HEK293 (cell line): ENCODE measurements at regions not wholly inside any gene's neighbourhood (a gene's known extent, or its start where the extent isn't known, plus 50 kb on each side); places are given as distances from the start of the nearest gene placed in this dataset.

Experiments
- CTCF ChIA-PET: fragments of 350-600 bp; formaldehyde crosslinking; extraction: SDS; loops from one replicate; lab custom pipeline; 2021; ENCODE audit warnings: antibody characterized with exemption; lab: Yijun Ruan, JAX
- POLR2A ChIA-PET: fragments of 300-600 bp; formaldehyde crosslinking; extraction: SDS; loops from one replicate; lab custom pipeline; 2020; ENCODE audit warnings: antibody characterized with exemption, inconsistent platforms; lab: Yijun Ruan, JAX
- H3K27ac ChIP-seq: fragments of 200-500 bp; sonication (Bioruptor generic); 2 replicates; pipeline ENCODE4 v1.5.1; 2014; ENCODE audit warnings: low read depth, low read length, control low read depth, inconsistent platforms; ENCODE audit errors: extremely low read depth
- H3K36me3 ChIP-seq, 2 experiments: fragments of 200-500 bp in 1 of 2; sonication (Bioruptor generic) in 1 of 2; 1 replicate in 1 of 2; 2 replicates in 1 of 2; pipeline ENCODE4 v1.5.1; 2014 to 2017; ENCODE audit warnings: inconsistent platforms in 2 of 2, low read length in 2 of 2; ENCODE audit not compliant: control insufficient read depth in 2 of 2, insufficient read depth in 1 of 2
- H3K4me1 ChIP-seq: fragments of 200-500 bp; sonication (Bioruptor generic); 2 replicates; pipeline ENCODE4 v1.5.1; 2014; ENCODE audit warnings: mild to moderate bottlenecking, low read length, inconsistent platforms; ENCODE audit not compliant: control insufficient read depth, insufficient read depth
- H3K4me3 ChIP-seq: 2 replicates; pipeline ENCODE4 v1.5.1; 2011; ENCODE audit warnings: low read depth, mild to moderate bottlenecking, control low read depth, low read length, moderate library complexity
- H3K9me3 ChIP-seq: fragments of 200-500 bp; sonication (Bioruptor generic); 2 replicates; pipeline ENCODE4 v1.5.1; 2014; ENCODE audit warnings: low read depth, low read length, inconsistent platforms; ENCODE audit not compliant: control insufficient read depth, insufficient read depth
- FEZF1 ChIP-seq: fragments of 450-650 bp; formaldehyde crosslinking; IDR thresholded peaks from 2 replicates; pipeline ENCODE4 v1.5.1; 2016; ENCODE audit warnings: missing biosample characterization, missing genetic modification characterization
- GFI1B ChIP-seq: fragments of 450-650 bp; formaldehyde crosslinking; IDR thresholded peaks from 2 replicates; pipeline ENCODE4 v1.5.1; 2016; ENCODE audit warnings: missing biosample characterization, missing genetic modification characterization
- GLIS1 ChIP-seq: fragments of 450-650 bp; formaldehyde crosslinking; IDR thresholded peaks from 2 replicates; pipeline ENCODE4 v1.5.1; 2016; ENCODE audit warnings: missing biosample characterization, missing genetic modification characterization
- HOXA7 ChIP-seq: sonication (generic); formaldehyde crosslinking; IDR thresholded peaks from 2 replicates; pipeline ENCODE4 v1.8.1; 2022; ENCODE audit warnings: missing genetic modification reagents, borderline replicate concordance
- KLF1 ChIP-seq: fragments of 450-650 bp; formaldehyde crosslinking; IDR thresholded peaks from 2 replicates; pipeline ENCODE4 v1.5.1; 2016; ENCODE audit warnings: missing biosample characterization, missing genetic modification characterization
- KLF9 ChIP-seq: fragments of 450-650 bp; formaldehyde crosslinking; IDR thresholded peaks from 2 replicates; pipeline ENCODE4 v1.5.1; 2016; ENCODE audit warnings: missing biosample characterization, missing genetic modification characterization, low read depth
- MEIS1 ChIP-seq: sonication (generic); formaldehyde crosslinking; IDR thresholded peaks from 2 replicates; pipeline ENCODE4 v1.8.1; 2022; ENCODE audit warnings: missing genetic modification reagents, mild to moderate bottlenecking, borderline replicate concordance
- OSR2 ChIP-seq: fragments of 450-650 bp; formaldehyde crosslinking; IDR thresholded peaks from 2 replicates; pipeline ENCODE4 v1.5.1; 2016; ENCODE audit warnings: missing biosample characterization, missing genetic modification characterization
- PRDM2 ChIP-seq: fragments of 450-650 bp; formaldehyde crosslinking; IDR thresholded peaks from 2 replicates; pipeline ENCODE4 v1.5.1; 2016; ENCODE audit warnings: missing biosample characterization, missing genetic modification characterization, borderline replicate concordance
- SCRT2 ChIP-seq: fragments of 450-650 bp; formaldehyde crosslinking; IDR thresholded peaks from 2 replicates; pipeline ENCODE4 v1.5.1; 2016; ENCODE audit warnings: missing biosample characterization, missing genetic modification characterization
- SETDB1 ChIP-seq: IDR thresholded peaks from one replicate; pipeline ENCODE4 v1.6.1; 2017; ENCODE audit warnings: mild to moderate bottlenecking, low read length, moderate library complexity, mixed read lengths; ENCODE audit not compliant: insufficient read length
- SP3 ChIP-seq: fragments of 450-650 bp; formaldehyde crosslinking; IDR thresholded peaks from 2 replicates; pipeline ENCODE4 v1.5.1; 2016; ENCODE audit warnings: missing biosample characterization, missing genetic modification characterization
- ZBTB1 ChIP-seq: fragments of 450-650 bp; formaldehyde crosslinking; IDR thresholded peaks from 2 replicates; pipeline ENCODE4 v1.5.1; 2016; ENCODE audit warnings: missing biosample characterization, missing genetic modification characterization
- ZFP3 ChIP-seq: fragments of 450-650 bp; formaldehyde crosslinking; IDR thresholded peaks from 2 replicates; pipeline ENCODE4 v1.5.1; 2016; ENCODE audit warnings: low read depth, missing biosample characterization, missing genetic modification characterization
- ZNF112 ChIP-seq: fragments of 450-650 bp; formaldehyde crosslinking; IDR thresholded peaks from 2 replicates; pipeline ENCODE4 v1.5.0; 2017; ENCODE audit warnings: missing biosample characterization, missing genetic modification characterization
- ZNF2 ChIP-seq: fragments of 450-650 bp; formaldehyde crosslinking; IDR thresholded peaks from 2 replicates; pipeline ENCODE4 v1.5.1; 2016; ENCODE audit warnings: missing biosample characterization, missing genetic modification characterization
- ZNF221 ChIP-seq: fragments of 450-650 bp; formaldehyde crosslinking; IDR thresholded peaks from 2 replicates; pipeline ENCODE4 v1.5.1; 2017; ENCODE audit warnings: missing biosample characterization, missing genetic modification characterization, borderline replicate concordance
- ZNF335 ChIP-seq: fragments of 450-650 bp; formaldehyde crosslinking; conservative IDR thresholded peaks from 2 replicates; pipeline ENCODE4 v1.5.1; 2016; ENCODE audit warnings: missing biosample characterization, missing genetic modification characterization
- ZNF394 ChIP-seq: fragments of 450-650 bp; formaldehyde crosslinking; IDR thresholded peaks from 2 replicates; pipeline ENCODE4 v1.5.1; 2016; ENCODE audit warnings: missing biosample characterization, missing genetic modification characterization, mild to moderate bottlenecking, moderate library complexity, borderline replicate concordance
- ZNF510 ChIP-seq: fragments of 450-650 bp; formaldehyde crosslinking; IDR thresholded peaks from 2 replicates; pipeline ENCODE4 v1.5.1; 2018; ENCODE audit warnings: mild to moderate bottlenecking, missing genetic modification characterization, missing biosample characterization; ENCODE audit not compliant: insufficient replicate concordance
- ZNF529 ChIP-seq: fragments of 450-650 bp; formaldehyde crosslinking; IDR thresholded peaks from 2 replicates; pipeline ENCODE4 v1.5.1; 2017; ENCODE audit warnings: missing genetic modification characterization, missing biosample characterization; ENCODE audit not compliant: insufficient replicate concordance
- ZNF530 ChIP-seq: fragments of 450-650 bp; formaldehyde crosslinking; IDR thresholded peaks from 2 replicates; pipeline ENCODE4 v1.5.1; 2016; ENCODE audit warnings: low read depth, missing biosample characterization, missing genetic modification characterization
- ZNF600 ChIP-seq: fragments of 450-650 bp; formaldehyde crosslinking; IDR thresholded peaks from 2 replicates; pipeline ENCODE4 v1.5.1; 2016; ENCODE audit warnings: missing biosample characterization, missing genetic modification characterization
- ZNF629 ChIP-seq: fragments of 450-650 bp; formaldehyde crosslinking; IDR thresholded peaks from 2 replicates; pipeline ENCODE4 v1.5.1; 2017; ENCODE audit warnings: missing biosample characterization, missing genetic modification characterization
- ZNF658 ChIP-seq: fragments of 450-650 bp; formaldehyde crosslinking; IDR thresholded peaks from 2 replicates; pipeline ENCODE4; 2016; ENCODE audit warnings: missing biosample characterization, missing genetic modification characterization
- ZNF664 ChIP-seq: fragments of 450-650 bp; formaldehyde crosslinking; IDR thresholded peaks from 2 replicates; pipeline ENCODE4 v1.5.1; 2016; ENCODE audit warnings: missing biosample characterization, missing genetic modification characterization
- ZNF677 ChIP-seq: fragments of 450-650 bp; IDR thresholded peaks from 2 replicates; pipeline ENCODE4 v1.5.0; 2018; ENCODE audit warnings: missing biosample characterization, mild to moderate bottlenecking, missing genetic modification characterization, moderate library complexity
- ZNF776 ChIP-seq: fragments of 450-650 bp; formaldehyde crosslinking; IDR thresholded peaks from 2 replicates; pipeline ENCODE4 v1.5.0; 2017; ENCODE audit warnings: missing biosample characterization, missing genetic modification characterization, borderline replicate concordance
- ZNF777 ChIP-seq: fragments of 450-650 bp; formaldehyde crosslinking; IDR thresholded peaks from 2 replicates; pipeline ENCODE4 v1.5.1; 2017; ENCODE audit warnings: missing biosample characterization, missing genetic modification characterization, borderline replicate concordance
- ZNF791 ChIP-seq: fragments of 450-650 bp; formaldehyde crosslinking; IDR thresholded peaks from 2 replicates; pipeline ENCODE4 v1.5.1; 2016; ENCODE audit warnings: missing biosample characterization, missing genetic modification characterization
- TF ChIP-seq, protein P1 (sequence below): fragments of 450-650 bp; formaldehyde crosslinking; IDR thresholded peaks from 2 replicates; pipeline ENCODE4 v1.5.1; 2016; ENCODE audit warnings: missing biosample characterization, missing genetic modification characterization

GRCh38 chr11:42237701-42238235, 778.3 kb upstream of the LRRC4C start (continued):
- TF ChIP-seq GFI1B (no peak), SCRT2 (tag by site-specific recombination) (no peak), HOXA7 (no peak), ZNF776 (tag by site-specific recombination) (no peak), KLF1 (tag by site-specific recombination) (no peak), ZNF629 (no peak), GLIS1 (tag by site-specific recombination) (no peak), ZNF335 (tag by site-specific recombination) (no peak), OSR2 (no peak), ZNF664 (tag by site-specific recombination) (no peak), ZNF600 (tag by site-specific recombination) (no peak)

DNA sequence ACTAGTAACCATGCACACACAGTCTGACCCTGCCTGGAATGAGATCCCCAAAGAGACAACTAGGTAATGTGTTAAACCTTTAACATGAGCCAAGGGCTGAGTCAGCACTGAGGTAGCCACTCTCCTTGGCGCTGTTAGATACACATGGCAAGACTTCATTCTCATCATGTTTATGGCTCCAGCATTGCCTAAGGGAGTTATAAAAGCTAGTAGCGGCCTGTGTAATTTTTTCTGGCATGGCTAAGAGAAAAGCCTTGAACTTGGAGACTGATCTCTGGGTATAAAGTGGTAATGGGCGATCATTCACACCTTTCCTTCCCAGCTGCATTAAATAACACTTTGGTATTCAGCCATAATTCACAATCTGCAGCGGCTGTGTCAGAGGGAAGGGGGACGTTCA, 779.7 kb upstream of the LRRC4C start:
- Histone ChIP-seq H3K9me3 (no peaks in the 10 kb centered on the region), H3K36me3 (no peaks in the 10 kb centered on the region), H3K4me1 (no peaks in the 10 kb centered on the region), H3K27ac (no peak overlapping the region), H3K4me3 (no peak overlapping the region)
- CTCF ChIA-PET = no interaction called here
- TF ChIP-seq ZNF221 (tag by site-specific recombination) (no peak), MEIS1 (CRISPR knock-in tag) (no peak), ZNF510 (tag by site-specific recombination) (no peak), ZNF791 (tag by site-specific recombination) (no peak), KLF9 (tag by site-specific recombination) (no peak), SP3 (tag by site-specific recombination) (no peak)
- POLR2A ChIA-PET = no interaction called here

DNA sequence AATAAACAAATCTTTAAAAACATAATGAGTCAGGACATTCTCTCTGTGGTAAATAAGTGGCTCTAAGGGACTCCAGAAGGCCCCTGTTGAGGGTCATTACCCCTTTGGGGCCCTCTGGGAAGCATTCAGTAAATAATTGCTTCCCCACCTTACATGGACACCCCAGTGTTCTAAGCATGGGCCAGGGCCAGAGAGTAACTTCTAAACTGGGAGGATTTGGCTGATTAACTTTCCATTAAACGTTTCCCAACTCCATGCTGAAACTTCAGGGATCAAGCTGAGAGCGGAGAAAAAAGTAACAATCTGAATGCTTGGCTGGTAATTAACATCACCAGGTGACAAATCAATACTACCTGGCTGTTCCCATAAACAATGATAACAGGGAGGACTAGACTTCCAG, 783.9 kb upstream of the LRRC4C start:
- Histone ChIP-seq H3K4me3 (no peak overlapping the region), H3K4me1 (no peaks in the 10 kb centered on the region), H3K27ac (no peak overlapping the region), H3K36me3 (no peaks in the 10 kb centered on the region), H3K9me3 (no peaks in the 10 kb centered on the region)
- CTCF ChIA-PET = no interaction called here
- POLR2A ChIA-PET = no interaction called here
- TF ChIP-seq ZNF530 (tag by site-specific recombination) = no peak
- TF ChIP-seq ZFP3 (tag by site-specific recombination) = no peak
- TF ChIP-seq ZNF677 (tag by site-specific recombination) = no peak
- no peak for TF ChIP-seq ZNF777 (tag by site-specific recombination)
- TF ChIP-seq FEZF1 (tag by site-specific recombination) = no peak
- TF ChIP-seq ZNF2 (tag by site-specific recombination) = no peak
- no peak for TF ChIP-seq SETDB1
- no peak for TF ChIP-seq ZNF112 (tag by site-specific recombination)
- TF ChIP-seq PRDM2 = no peak
- TF ChIP-seq ZNF394 (tag by site-specific recombination) = no peak
- TF ChIP-seq, protein P1, sequence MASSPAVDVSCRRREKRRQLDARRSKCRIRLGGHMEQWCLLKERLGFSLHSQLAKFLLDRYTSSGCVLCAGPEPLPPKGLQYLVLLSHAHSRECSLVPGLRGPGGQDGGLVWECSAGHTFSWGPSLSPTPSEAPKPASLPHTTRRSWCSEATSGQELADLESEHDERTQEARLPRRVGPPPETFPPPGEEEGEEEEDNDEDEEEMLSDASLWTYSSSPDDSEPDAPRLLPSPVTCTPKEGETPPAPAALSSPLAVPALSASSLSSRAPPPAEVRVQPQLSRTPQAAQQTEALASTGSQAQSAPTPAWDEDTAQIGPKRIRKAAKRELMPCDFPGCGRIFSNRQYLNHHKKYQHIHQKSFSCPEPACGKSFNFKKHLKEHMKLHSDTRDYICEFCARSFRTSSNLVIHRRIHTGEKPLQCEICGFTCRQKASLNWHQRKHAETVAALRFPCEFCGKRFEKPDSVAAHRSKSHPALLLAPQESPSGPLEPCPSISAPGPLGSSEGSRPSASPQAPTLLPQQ = no peak
- no peak for TF ChIP-seq ZNF529 (tag by site-specific recombination)
- TF ChIP-seq GLIS1 (tag by site-specific recombination) = no peak
- TF ChIP-seq ZBTB1 = no peak
- no peak for TF ChIP-seq ZNF658 (tag by site-specific recombination)
